SK-N-SH (cell line): ENCODE measurements at regions not wholly inside any gene's neighbourhood (a gene's known extent, or its start where the extent isn't known, plus 50 kb on each side); places are given as distances from the start of the nearest gene placed in this dataset.

ENCODE experiments used
- CHD2 ChIP-seq: fragments of 150-350 bp; IDR thresholded peaks from 2 replicates; pipeline ENCODE4 v1.6.1; 2018; ENCODE audit warnings: low read length; ENCODE audit not compliant: partially characterized antibody
- ELF1 ChIP-seq: IDR thresholded peaks from 2 replicates; pipeline ENCODE4 v1.4.0; 2012
- EZH2phosphoT487 ChIP-seq: fragments of 200-600 bp; sonication (generic); IDR thresholded peaks from 2 replicates; pipeline ENCODE4 v1.6.1; 2017; ENCODE audit warnings: low read depth, mixed run types, mild to moderate bottlenecking, antibody characterized with exemption, moderate library complexity, borderline replicate concordance
- FOXJ3 ChIP-seq: sonication (generic); formaldehyde crosslinking; IDR thresholded peaks from 2 replicates; pipeline ENCODE4 v1.5.1; 2020; ENCODE audit warnings: mild to moderate bottlenecking, missing genetic modification reagents
- POLR2AphosphoS5 ChIP-seq: IDR thresholded peaks from 2 replicates; pipeline ENCODE4 v1.6.1; 2012; ENCODE audit warnings: low read depth, low read length
- RCOR1 ChIP-seq: fragments of 150-350 bp; IDR thresholded peaks from 2 replicates; pipeline ENCODE4 v1.6.1; 2017; ENCODE audit warnings: antibody characterized with exemption, low read length
- SMC3 ChIP-seq: IDR thresholded peaks from 2 replicates; pipeline ENCODE4 v1.6.1; 2012; ENCODE audit warnings: low read depth, low read length, improper control_type of control experiment
- TCF12 ChIP-seq: IDR thresholded peaks from 2 replicates; pipeline ENCODE4 v1.4.0; 2012
- YY1 ChIP-seq: IDR thresholded peaks from 2 replicates; pipeline ENCODE4 v1.4.0; 2012; ENCODE audit warnings: low read depth, mild to moderate bottlenecking
- TF ChIP-seq, protein P1 (sequence below): fragments of 200-600 bp; sonication (generic); IDR thresholded peaks from 2 replicates; pipeline ENCODE4 v1.6.1; 2017; ENCODE audit warnings: antibody characterized with exemption, mild to moderate bottlenecking, moderate library complexity
- TF ChIP-seq, protein P2 (sequence below): IDR thresholded peaks from 2 replicates; pipeline ENCODE4; 2012
- TF ChIP-seq, protein P3 (sequence below): IDR thresholded peaks from 2 replicates; pipeline ENCODE4 v1.6.1; 2012; ENCODE audit warnings: mild to moderate bottlenecking, low read depth, low read length, moderate library complexity
- TF ChIP-seq, protein P4 (sequence below): IDR thresholded peaks from 2 replicates; pipeline ENCODE4 v1.4.0; 2012; ENCODE audit warnings: low read depth, borderline replicate concordance
- TF ChIP-seq, protein P5 (sequence below): IDR thresholded peaks from 2 replicates; pipeline ENCODE4 v1.4.0; 2012; ENCODE audit warnings: low read depth

DNA sequence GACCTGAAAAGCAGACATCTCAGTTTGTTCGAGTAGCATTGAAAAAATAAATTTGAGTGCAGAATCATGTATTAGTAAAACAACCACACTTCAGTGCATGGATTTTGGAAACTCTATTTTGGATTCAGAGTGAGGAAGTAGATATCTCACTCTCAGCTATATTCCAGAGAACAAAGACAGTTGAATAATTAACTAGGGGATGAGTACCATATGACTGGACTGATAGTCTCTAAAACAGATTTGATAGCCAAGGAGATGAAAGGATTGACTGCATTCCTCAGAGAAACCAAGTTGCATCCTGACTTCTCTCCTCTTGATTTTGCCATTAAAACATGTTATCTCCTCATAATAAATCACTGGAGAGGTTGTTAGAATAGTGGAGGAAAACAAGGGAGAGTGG lies 268.4 kb upstream of the SP4 start:
- TF ChIP-seq POLR2AphosphoS5: no peak
- TF ChIP-seq, protein P1, sequence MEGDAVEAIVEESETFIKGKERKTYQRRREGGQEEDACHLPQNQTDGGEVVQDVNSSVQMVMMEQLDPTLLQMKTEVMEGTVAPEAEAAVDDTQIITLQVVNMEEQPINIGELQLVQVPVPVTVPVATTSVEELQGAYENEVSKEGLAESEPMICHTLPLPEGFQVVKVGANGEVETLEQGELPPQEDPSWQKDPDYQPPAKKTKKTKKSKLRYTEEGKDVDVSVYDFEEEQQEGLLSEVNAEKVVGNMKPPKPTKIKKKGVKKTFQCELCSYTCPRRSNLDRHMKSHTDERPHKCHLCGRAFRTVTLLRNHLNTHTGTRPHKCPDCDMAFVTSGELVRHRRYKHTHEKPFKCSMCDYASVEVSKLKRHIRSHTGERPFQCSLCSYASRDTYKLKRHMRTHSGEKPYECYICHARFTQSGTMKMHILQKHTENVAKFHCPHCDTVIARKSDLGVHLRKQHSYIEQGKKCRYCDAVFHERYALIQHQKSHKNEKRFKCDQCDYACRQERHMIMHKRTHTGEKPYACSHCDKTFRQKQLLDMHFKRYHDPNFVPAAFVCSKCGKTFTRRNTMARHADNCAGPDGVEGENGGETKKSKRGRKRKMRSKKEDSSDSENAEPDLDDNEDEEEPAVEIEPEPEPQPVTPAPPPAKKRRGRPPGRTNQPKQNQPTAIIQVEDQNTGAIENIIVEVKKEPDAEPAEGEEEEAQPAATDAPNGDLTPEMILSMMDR: no peak
- no peak for TF ChIP-seq RCOR1
- TF ChIP-seq YY1: no peak
- TF ChIP-seq, protein P2, sequence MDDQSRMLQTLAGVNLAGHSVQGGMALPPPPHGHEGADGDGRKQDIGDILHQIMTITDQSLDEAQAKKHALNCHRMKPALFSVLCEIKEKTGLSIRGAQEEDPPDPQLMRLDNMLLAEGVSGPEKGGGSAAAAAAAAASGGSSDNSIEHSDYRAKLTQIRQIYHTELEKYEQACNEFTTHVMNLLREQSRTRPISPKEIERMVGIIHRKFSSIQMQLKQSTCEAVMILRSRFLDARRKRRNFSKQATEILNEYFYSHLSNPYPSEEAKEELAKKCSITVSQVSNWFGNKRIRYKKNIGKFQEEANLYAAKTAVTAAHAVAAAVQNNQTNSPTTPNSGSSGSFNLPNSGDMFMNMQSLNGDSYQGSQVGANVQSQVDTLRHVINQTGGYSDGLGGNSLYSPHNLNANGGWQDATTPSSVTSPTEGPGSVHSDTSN: no peak
- TF ChIP-seq, protein P3, sequence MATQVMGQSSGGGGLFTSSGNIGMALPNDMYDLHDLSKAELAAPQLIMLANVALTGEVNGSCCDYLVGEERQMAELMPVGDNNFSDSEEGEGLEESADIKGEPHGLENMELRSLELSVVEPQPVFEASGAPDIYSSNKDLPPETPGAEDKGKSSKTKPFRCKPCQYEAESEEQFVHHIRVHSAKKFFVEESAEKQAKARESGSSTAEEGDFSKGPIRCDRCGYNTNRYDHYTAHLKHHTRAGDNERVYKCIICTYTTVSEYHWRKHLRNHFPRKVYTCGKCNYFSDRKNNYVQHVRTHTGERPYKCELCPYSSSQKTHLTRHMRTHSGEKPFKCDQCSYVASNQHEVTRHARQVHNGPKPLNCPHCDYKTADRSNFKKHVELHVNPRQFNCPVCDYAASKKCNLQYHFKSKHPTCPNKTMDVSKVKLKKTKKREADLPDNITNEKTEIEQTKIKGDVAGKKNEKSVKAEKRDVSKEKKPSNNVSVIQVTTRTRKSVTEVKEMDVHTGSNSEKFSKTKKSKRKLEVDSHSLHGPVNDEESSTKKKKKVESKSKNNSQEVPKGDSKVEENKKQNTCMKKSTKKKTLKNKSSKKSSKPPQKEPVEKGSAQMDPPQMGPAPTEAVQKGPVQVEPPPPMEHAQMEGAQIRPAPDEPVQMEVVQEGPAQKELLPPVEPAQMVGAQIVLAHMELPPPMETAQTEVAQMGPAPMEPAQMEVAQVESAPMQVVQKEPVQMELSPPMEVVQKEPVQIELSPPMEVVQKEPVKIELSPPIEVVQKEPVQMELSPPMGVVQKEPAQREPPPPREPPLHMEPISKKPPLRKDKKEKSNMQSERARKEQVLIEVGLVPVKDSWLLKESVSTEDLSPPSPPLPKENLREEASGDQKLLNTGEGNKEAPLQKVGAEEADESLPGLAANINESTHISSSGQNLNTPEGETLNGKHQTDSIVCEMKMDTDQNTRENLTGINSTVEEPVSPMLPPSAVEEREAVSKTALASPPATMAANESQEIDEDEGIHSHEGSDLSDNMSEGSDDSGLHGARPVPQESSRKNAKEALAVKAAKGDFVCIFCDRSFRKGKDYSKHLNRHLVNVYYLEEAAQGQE: no peak
- TF ChIP-seq SMC3: no peak
- no peak for TF ChIP-seq ELF1
- no peak for TF ChIP-seq TCF12
- TF ChIP-seq, protein P4, sequence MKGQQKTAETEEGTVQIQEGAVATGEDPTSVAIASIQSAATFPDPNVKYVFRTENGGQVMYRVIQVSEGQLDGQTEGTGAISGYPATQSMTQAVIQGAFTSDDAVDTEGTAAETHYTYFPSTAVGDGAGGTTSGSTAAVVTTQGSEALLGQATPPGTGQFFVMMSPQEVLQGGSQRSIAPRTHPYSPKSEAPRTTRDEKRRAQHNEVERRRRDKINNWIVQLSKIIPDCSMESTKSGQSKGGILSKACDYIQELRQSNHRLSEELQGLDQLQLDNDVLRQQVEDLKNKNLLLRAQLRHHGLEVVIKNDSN: no peak
- TF ChIP-seq, protein P5, sequence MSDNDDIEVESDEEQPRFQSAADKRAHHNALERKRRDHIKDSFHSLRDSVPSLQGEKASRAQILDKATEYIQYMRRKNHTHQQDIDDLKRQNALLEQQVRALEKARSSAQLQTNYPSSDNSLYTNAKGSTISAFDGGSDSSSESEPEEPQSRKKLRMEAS: no peak
- no peak for TF ChIP-seq EZH2phosphoT487
- no peak for TF ChIP-seq FOXJ3
- TF ChIP-seq CHD2: no peak
